HG02938 (cell line): ENCODE measurements at regions not wholly inside any gene's neighbourhood (a gene's known extent, or its start where the extent isn't known, plus 50 kb on each side); places are given as distances from the start of the nearest gene placed in this dataset.
"Not testable (repeated sequence)": the region's sequence is repeated elsewhere in the genome, so short reads cannot be mapped to it uniquely, and the experiment has no call there.

Experiments used
- ATAC-seq: cut with Tn5 transposase; IDR thresholded peaks from one replicate; pipeline ENCODE4 v1.9.1; 2021; ENCODE audit warnings: mild to moderate bottlenecking, moderate library complexity; ENCODE audit not compliant: unreplicated experiment

- peak; percentile 58 for ATAC-seq
These were observed 480.1 kb upstream of the SMARCA2 start for GRCh38 chr9:1535051-1535450.

GRCh38 chr9:1535599-1535998 is 479.5 kb upstream of the SMARCA2 start:
- ATAC-seq, result no peak

GRCh38 chr9:1536522-1537170 is 478.5 kb upstream of the SMARCA2 start:
- peak; percentile 64 for ATAC-seq

GRCh38 chr9:1538301-1538700 is 476.8 kb upstream of the SMARCA2 start:
- no peak for ATAC-seq

- ATAC-seq, result no peak
These were observed 475.9 kb upstream of the SMARCA2 start for GRCh38 chr9:1539216-1539615.

- ATAC-seq, result no peak
These were observed 464.5 kb upstream of the SMARCA2 start for GRCh38 chr9:1550636-1551035.

- no peak for ATAC-seq
These were observed 460.8 kb upstream of the SMARCA2 start for GRCh38 chr9:1554081-1555035.

GRCh38 chr9:1558666-1559065 is 456.5 kb upstream of the SMARCA2 start:
- not testable (repeated sequence) for ATAC-seq

- ATAC-seq, result no peak
These were observed 439.2 kb upstream of the SMARCA2 start for GRCh38 chr9:1575939-1576338.

- ATAC-seq, result peak; percentile 96
These were observed 434.9 kb upstream of the SMARCA2 start for GRCh38 chr9:1580215-1580614.

GRCh38 chr9:1581926-1582325 is 433.2 kb upstream of the SMARCA2 start:
- ATAC-seq, result no peak

GRCh38 chr9:1591310-1591709 is 423.8 kb upstream of the SMARCA2 start:
- ATAC-seq, result no peak

GRCh38 chr9:1598270-1598669 is 416.9 kb upstream of the SMARCA2 start:
- ATAC-seq, result no peak

- no peak for ATAC-seq
These were observed 415.2 kb upstream of the SMARCA2 start for GRCh38 chr9:1599961-1600360.

- ATAC-seq, result peak; percentile 88
These were observed 410.1 kb upstream of the SMARCA2 start for GRCh38 chr9:1604942-1605560.

- no peak for ATAC-seq
These were observed 408.9 kb upstream of the SMARCA2 start for GRCh38 chr9:1606253-1606652.

- ATAC-seq, result no peak
These were observed 402.3 kb upstream of the SMARCA2 start for GRCh38 chr9:1612886-1613285.

- ATAC-seq, result no peak
These were observed 397.7 kb upstream of the SMARCA2 start for GRCh38 chr9:1617419-1617818.

GRCh38 chr9:1619915-1620710 is 395.0 kb upstream of the SMARCA2 start:
- no peak for ATAC-seq

- ATAC-seq, result no peak
These were observed 377.7 kb upstream of the SMARCA2 start for GRCh38 chr9:1637401-1637800.

- ATAC-seq, result no peak
These were observed 376.0 kb upstream of the SMARCA2 start for GRCh38 chr9:1639166-1639565.
